ENCODE measurements at regions not wholly inside any gene's neighbourhood (a gene's known extent, or its start where the extent isn't known, plus 50 kb on each side); places are given as distances from the start of the nearest gene placed in this dataset.
"Not testable (repeated sequence)": the region's sequence is repeated elsewhere in the genome, so short reads cannot be mapped to it uniquely, and the experiment has no call there.

DNA sequence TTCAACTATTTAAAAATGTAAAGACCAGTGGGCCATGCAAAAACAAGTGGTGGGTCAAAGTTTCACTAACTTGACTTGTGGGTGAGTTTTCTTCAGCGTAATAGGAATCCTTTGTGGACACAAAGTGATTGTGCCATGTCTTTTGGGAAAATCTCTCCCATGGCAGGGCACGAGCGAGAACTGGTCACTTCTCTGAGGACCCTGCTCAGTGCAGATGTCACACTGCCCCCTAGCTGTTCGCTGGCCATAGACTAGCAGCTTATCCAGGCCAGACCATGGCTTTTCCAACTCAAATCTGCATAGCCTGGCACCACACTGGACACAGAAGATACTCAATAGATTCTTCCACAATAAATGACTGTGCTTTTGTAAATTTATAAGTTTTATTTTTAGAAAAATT, 306.0 kb upstream of the CCL2 start:
- CTCF ChIA-PET, result no interaction called here
- intact Hi-C loops (cut with micrococcal nuclease), result no loop called here
- no peak for ATAC-seq (ENCODE audit: low read depth)

DNA sequence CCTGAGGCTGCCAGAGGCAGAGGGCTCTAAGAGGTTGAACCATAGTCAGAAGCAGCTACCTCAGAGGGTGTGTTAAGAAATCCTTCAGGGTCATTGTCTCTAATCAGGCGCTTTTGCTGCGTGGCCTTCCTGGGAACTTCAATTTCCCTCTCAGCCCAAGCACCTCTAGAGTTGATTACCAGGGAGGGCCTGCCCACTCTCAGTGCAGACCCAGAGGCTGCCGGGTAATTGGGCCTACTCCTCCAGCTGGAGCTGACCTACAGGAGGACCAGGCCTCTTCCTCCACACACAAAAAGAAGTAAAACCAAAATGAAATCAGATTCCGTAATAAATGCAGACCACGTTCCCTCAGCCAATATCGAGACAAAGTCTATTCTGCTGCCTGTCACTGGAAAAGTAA, 305.0 kb upstream of the CCL2 start:
- intact Hi-C loops (cut with micrococcal nuclease), result no loop called here
- Mint-ChIP-seq H3K27me3 (peaks cover 14% of the 10 kb centered on the region), H3K27ac (no peak overlapping the region), H3K4me1 (no peaks in the 10 kb centered on the region), H3K9me3 (no peaks in the 10 kb centered on the region), H3K36me3 (ENCODE audit: low read depth) (no peaks in the 10 kb centered on the region), H3K4me3 (no peak overlapping the region)
- DNase-seq (no peak), ATAC-seq (ENCODE audit: low read depth) (no peak)
- POLR2A ChIA-PET, result no interaction called here
- CTCF ChIA-PET, result no interaction called here
- TF ChIP-seq, protein P1, sequence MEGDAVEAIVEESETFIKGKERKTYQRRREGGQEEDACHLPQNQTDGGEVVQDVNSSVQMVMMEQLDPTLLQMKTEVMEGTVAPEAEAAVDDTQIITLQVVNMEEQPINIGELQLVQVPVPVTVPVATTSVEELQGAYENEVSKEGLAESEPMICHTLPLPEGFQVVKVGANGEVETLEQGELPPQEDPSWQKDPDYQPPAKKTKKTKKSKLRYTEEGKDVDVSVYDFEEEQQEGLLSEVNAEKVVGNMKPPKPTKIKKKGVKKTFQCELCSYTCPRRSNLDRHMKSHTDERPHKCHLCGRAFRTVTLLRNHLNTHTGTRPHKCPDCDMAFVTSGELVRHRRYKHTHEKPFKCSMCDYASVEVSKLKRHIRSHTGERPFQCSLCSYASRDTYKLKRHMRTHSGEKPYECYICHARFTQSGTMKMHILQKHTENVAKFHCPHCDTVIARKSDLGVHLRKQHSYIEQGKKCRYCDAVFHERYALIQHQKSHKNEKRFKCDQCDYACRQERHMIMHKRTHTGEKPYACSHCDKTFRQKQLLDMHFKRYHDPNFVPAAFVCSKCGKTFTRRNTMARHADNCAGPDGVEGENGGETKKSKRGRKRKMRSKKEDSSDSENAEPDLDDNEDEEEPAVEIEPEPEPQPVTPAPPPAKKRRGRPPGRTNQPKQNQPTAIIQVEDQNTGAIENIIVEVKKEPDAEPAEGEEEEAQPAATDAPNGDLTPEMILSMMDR (IDR thresholded peaks at IDR 0.05), result no peak

More for the DNA sequence above, 306.0 kb upstream of the CCL2 start:
- POLR2A ChIA-PET, result no interaction called here
- Mint-ChIP-seq H3K4me1 (no peaks in the 10 kb centered on the region), H3K9me3 (no peaks in the 10 kb centered on the region), H3K27me3 (peaks cover 8% of the 10 kb centered on the region), H3K4me3 (no peak overlapping the region), H3K36me3 (ENCODE audit: low read depth) (no peaks in the 10 kb centered on the region), H3K27ac (no peak overlapping the region)
- no peak for DNase-seq
- TF ChIP-seq, protein P1 (IDR thresholded peaks at IDR 0.05), result no peak

DNA sequence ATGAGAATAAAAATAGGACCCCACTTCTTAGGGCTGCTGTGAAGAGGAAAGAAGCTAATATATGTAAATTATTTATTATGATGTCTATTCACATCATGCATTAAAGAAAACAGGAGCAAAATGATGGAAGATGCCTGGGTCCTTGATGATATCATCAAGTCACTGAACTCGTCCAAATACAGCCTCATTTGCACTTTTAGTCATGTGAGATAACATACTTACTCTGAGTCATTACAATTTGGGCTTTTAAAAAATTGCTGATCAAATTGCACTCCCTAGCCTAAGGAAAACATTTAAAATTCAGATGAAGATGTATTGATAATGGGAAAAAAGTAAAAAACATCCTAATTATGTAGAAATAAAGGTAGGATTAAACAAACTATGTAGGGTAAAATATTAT, 302.7 kb upstream of the CCL2 start:
- Mint-ChIP-seq H3K9me3 (peaks cover 3% of the 10 kb centered on the region), H3K27ac (no peak overlapping the region), H3K4me1 (no peaks in the 10 kb centered on the region), H3K27me3 (peaks cover 19% of the 10 kb centered on the region), H3K4me3 (no peak overlapping the region), H3K36me3 (ENCODE audit: low read depth) (no peaks in the 10 kb centered on the region)
- TF ChIP-seq, protein P1 (IDR thresholded peaks at IDR 0.05), result no peak
- ChIA-PET POLR2A (no interaction called here), CTCF (no interaction called here)
- no peak for ATAC-seq (ENCODE audit: low read depth)
- no peak for DNase-seq
- intact Hi-C loops (cut with micrococcal nuclease), result no loop called here

DNA sequence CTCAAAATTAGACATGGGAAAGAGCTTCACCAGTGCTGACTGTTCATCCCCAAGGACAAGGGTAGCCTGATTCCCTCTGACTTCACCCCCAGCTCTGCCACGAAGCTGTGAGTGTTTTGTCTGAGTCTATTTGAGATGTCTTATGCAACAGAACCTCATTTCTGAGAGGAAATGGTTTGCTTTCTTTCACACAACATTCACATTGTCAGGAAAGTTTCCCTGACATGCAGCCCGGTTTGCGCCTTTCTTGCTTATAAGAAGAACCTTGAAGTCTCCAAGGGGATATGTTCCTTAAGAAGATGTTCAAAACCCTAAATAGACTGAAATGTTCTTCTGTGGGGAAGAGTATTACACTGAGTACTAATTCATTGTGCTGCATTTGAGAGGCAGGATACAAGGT, 300.5 kb upstream of the CCL2 start:
- no peaks in the 10 kb centered on the region for H3K36me3 Mint-ChIP-seq (ENCODE audit: low read depth)
- no peak for DNase-seq
- peaks cover 10% of the 10 kb centered on the region for H3K9me3 Mint-ChIP-seq
- ChIA-PET POLR2A (no interaction called here), CTCF (no interaction called here)
- no peaks in the 10 kb centered on the region for H3K4me1 Mint-ChIP-seq
- TF ChIP-seq, protein P1 (IDR thresholded peaks at IDR 0.05), result no peak
- H3K27me3 Mint-ChIP-seq, result peaks cover 20% of the 10 kb centered on the region
- ATAC-seq (ENCODE audit: low read depth), result no peak
- no peak overlapping the region for H3K4me3 Mint-ChIP-seq
- intact Hi-C loops (cut with micrococcal nuclease), result no loop called here
- no peak overlapping the region for H3K27ac Mint-ChIP-seq

DNA sequence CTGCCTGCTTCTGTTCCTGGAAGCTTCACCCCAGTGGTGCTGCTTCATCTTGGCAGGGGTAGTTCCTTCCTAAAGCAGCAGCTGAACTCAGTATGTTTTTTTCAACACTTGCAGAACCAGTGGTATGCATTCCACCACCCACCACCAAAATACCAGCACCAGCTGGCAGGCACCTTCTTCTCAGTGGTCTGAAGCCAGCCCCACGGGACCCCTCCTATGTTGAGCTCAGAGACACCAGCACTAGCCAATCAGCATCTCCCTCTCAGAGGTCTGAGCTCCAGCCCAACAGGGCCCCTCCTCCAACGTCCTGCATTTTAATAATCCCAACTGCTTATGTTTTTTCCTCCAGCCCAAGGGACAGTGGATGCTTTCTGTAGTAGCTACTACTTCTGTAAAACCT, 299.6 kb upstream of the CCL2 start:
- ATAC-seq (ENCODE audit: low read depth), result no peak
- DNase-seq, result no peak
- Mint-ChIP-seq H3K9me3 (peaks cover 13% of the 10 kb centered on the region), H3K4me3 (no peak overlapping the region), H3K36me3 (ENCODE audit: low read depth) (no peaks in the 10 kb centered on the region), H3K27me3 (peaks cover 20% of the 10 kb centered on the region), H3K4me1 (no peaks in the 10 kb centered on the region), H3K27ac (no peak overlapping the region)
- ChIA-PET CTCF (no interaction called here), POLR2A (no interaction called here)
- intact Hi-C loops (cut with micrococcal nuclease), result no loop called here
- TF ChIP-seq, protein P1 (IDR thresholded peaks at IDR 0.05), result no peak

DNA sequence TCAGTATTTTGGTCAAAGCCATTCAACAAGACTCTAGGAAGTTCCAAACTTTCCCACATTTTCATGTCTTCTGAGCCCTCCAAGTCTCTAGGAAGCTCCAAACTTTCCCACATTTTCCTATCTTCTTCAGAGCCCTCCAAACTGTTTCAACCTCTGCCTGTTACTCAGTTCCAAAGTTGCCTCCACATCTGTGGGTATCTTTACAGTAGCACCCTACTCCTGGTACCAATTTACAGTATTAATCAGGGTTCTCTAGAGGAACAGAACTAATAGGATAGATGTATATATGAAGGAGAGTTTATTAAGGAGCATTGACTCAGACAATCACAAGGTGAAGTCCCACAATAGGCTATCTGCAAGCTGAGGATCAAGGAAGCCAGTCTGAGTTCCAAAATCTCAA, 296.0 kb upstream of the CCL2 start:
- CTCF ChIA-PET; H3K36me3 Mint-ChIP-seq (ENCODE audit: low read depth); DNase-seq; intact Hi-C loops (cut with micrococcal nuclease); H3K27ac Mint-ChIP-seq; ATAC-seq (ENCODE audit: low read depth); POLR2A ChIA-PET; H3K4me3 Mint-ChIP-seq: not testable (repeated sequence)
- Mint-ChIP-seq H3K27me3 (peaks cover 13% of the 10 kb centered on the region), H3K9me3 (peaks cover 13% of the 10 kb centered on the region), H3K4me1 (peaks cover 14% of the 10 kb centered on the region)

Measured in activated B cell treated with CpG ODN at 0.5 μM for 24 hours (primary cell).